LHCN-M2 (cell line): ENCODE measurements at regions not wholly inside any gene's neighbourhood (a gene's known extent, or its start where the extent isn't known, plus 50 kb on each side); places are given as distances from the start of the nearest gene placed in this dataset.
A peak's percentile ranks its signal among the peaks of the same experiment; 100 is the strongest.
"Not testable (repeated sequence)": the region's sequence is repeated elsewhere in the genome, so short reads cannot be mapped to it uniquely, and the experiment has no call there.

Experiments
- DNase-seq: peaks from one replicate; pipeline ENCODE4 v3.0.0-alpha.2; 2012; ENCODE audit warnings: low read depth

GRCh38 chr4:112944006-112944405 is 105.4 kb upstream of the ANK2 start:
- DNase-seq = no peak

- DNase-seq = no peak
Measured at GRCh38 chr4:112946127-112946526, 103.3 kb upstream of the ANK2 start.

DNA sequence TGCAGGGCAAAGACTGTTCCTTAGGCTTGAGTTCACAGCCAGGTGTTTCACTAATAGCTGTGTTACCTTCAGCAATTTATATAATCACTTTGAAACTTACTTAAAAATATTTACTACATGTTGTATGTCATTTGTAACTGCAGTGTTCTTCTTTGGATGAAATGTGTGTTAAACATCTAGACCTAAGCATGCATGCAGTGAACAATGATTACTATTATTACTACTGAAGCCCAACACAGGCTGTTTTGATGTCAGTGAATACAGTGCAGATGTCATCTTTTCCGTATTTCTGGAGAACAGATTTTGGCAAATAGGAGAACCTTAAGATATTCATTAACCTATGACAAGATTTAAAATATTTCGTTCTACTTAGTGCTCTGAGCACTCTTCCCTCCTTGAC is 101.8 kb upstream of the ANK2 start:
- no peak for DNase-seq

- DNase-seq = peak; percentile 24
Measured at GRCh38 chr4:112951362-112952312, 97.8 kb upstream of the ANK2 start.

DNA sequence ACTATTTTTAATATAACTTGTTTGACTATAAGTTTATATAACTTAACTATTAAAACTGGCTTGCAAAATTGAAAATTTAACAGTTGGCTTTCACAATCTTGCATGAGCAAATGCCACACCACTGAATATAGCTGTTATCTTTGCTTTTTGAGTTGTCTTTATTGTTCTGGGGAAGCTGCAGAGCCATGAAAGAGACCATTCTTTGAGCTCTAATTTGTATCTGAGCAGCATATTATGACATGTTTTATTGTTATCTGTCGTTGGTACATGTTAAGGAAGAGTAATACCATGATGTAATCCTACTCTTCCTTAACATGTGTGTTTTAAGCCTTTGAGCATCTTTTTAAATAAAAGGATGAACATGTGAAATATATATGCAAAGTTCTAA is 97.1 kb upstream of the ANK2 start:
- no peak for DNase-seq

- DNase-seq = no peak
Measured at GRCh38 chr4:112953262-112953661, 96.2 kb upstream of the ANK2 start.

DNA sequence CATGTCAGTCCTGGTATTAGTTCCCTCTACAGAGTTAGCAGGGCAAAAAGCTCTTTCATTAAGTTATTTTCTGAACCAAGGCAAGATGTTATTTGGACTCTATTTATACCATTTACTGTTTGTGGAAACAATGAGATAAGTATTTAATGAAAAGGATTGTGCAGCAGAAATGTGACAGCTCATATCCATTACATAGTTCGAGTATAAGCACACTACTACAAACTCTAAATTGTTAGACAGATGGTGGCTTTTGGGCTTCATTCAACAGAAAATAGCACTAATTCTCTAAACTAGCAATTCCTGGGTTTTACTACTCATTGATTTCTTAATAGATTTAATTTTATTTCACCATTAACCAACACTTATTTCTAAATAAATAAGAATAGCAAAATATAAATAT is 95.2 kb upstream of the ANK2 start:
- no peak for DNase-seq

- no peak for DNase-seq
Measured at GRCh38 chr4:112956484-112956896, 93.0 kb upstream of the ANK2 start.

GRCh38 chr4:112957764-112958163 is 91.7 kb upstream of the ANK2 start:
- DNase-seq = not testable (repeated sequence)

- DNase-seq = no peak
Measured at GRCh38 chr4:112966701-112967488, 82.6 kb upstream of the ANK2 start.

DNA sequence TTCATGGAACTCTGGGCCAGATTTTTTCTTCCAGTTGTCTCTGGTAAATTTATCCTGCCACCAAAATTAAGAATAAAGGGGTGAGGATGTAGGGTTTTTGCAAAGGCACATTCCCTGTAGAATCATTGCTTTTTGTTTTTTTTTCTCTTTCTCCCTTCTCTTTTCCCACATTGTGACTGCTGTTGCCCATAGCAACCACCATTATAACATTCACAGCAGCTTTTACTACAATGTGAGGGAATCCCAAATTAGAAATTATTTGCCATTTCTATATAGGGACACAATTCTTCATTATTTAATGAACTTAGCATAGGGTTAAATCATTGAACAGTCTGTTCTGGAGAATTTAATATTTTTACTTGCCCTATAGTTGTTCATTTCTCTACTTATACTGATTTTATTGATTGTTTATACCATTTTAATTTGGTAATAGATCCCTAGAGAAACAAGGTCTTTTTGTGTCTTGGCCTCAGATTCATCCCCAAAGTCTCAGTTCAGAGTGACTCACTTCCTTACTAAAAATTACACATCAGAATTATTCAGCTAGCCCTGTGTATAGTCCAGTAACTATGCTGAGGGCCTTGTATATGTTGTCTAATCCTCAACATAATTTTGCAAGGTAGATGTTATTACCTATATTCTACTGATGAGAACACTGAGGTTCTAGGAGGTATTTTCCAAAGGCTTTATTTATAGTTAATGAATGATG is 80.8 kb upstream of the ANK2 start:
- DNase-seq = peak; percentile 50

GRCh38 chr4:112970903-112971302 is 78.5 kb upstream of the ANK2 start:
- no peak for DNase-seq

DNA sequence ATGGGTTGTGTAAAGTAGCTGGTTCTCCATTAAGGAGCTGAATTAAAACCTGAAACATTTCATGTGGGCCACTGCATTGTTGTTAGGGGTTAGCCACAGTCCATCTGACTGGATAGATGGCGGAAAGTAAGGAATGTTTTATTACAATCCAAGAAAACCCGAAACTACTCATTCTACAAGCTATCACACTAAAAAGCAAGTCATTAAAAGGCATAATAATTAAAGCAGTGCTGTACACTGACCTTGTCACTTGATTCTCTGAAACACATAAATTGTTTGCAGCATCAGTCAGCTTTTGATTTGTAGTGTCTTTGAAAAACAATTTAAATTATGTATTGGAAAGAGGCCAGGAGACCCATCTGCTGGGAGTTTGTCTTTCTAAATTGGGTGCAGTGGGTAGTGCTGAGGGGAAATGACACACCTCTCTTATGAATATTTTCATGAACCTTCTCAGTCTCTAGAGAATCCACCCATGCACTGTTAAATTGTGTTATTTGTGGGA is 75.7 kb upstream of the ANK2 start:
- DNase-seq = peak; percentile 14

- DNase-seq = no peak
Measured at GRCh38 chr4:112975567-112976355, 73.7 kb upstream of the ANK2 start.

DNA sequence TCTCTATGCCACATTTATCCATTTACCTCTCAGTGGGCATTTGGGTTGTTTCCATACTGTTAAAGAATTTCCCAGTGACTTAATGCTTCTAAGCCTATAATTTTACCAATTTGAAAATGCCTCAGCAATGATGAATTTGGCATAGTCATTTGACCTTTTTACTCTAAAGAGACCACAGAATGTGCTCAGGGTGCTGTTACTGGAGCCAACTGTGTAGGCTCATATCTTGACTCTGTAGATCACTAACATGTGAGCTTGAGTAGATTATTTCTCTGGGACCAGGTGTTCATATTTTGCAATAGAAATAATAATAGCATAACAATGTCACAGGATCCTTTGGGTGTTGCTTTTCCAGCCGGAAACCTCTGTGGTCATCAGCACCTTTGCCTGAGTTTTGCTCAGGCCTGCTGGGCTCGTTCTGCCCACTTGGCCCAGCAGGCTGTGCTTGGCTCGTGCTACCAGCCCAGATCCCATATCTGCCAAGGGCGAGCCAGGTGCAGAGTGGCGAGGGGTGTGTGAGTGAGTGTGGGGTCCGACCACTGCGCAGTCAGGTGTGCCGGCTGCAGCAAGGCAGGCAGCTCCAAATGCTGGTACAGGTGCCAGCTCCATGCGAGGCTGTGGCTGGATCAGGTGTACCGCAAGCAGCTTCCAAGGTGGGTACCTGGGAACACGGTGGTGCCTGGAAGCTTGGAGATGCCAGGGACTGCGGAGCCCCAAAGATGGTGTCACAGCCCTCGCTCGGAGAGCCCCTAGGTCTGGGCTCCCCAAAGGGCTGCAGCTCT is 70.6 kb upstream of the ANK2 start:
- peak; percentile 78 for DNase-seq

DNA sequence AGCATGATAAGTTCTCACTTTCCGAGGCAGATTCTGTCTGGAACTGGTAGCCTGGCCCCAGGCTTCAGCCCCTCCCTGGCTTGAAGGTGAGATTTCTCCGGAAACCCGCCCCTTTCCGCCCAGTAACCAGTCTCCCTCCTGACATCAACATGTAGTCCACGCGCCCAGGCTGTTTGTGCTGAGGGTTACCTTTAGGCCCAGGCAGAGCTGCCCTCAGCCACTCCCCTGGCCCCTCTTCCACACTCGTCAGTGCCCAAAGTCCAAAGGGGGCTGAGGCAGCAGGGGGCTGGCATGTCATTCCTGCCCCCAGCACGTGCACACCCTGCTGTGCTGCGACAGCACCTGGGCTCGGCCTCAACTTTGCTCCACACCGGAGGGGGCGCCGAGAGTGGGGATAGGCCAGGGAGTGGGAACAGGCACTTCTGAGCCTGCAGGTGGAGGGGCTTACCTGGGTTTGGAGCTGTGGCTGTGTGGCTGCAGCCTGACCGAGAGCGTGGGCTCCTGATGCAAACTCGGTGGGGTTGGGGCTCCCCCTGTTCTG is 69.5 kb upstream of the ANK2 start:
- DNase-seq = no peak

DNA sequence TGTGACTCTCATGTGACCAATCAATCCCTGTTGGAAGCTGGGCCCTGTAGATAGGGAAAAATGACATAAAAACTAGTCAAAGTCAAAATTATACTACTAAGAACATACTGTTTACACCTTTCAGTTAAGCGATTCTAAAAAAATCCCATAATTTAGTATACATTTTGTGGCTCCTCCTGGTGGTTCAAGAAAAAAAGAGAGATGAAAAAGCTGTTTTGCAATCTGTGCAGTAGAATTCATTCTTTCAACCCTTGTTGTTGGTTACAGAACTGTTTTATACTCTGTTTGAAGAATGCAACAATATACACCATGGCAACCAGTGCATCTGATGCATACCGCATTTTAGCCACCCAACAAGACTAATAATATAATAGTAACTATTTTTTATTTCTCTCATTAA is 66.8 kb upstream of the ANK2 start:
- peak; percentile 17 for DNase-seq

- no peak for DNase-seq
Measured at GRCh38 chr4:112994732-112995464, 54.6 kb upstream of the ANK2 start.
